ENCODE measurements at regions not wholly inside any gene's neighbourhood (a gene's known extent, or its start where the extent isn't known, plus 50 kb on each side); places are given as distances from the start of the nearest gene placed in this dataset.

- intact Hi-C loops (cut with micrococcal nuclease): no loop called here
- Histone ChIP-seq H3K27me3 (ENCODE audit: low read depth) (no peaks in the 10 kb centered on the region), H3K4me3 (no peak overlapping the region), H3K9me3 (replicated peaks) (peaks cover 2% of the 10 kb centered on the region), H3K27ac (replicated peaks) (no peak overlapping the region), H3K36me3 (no peaks in the 10 kb centered on the region), H3K4me1 (no peaks in the 10 kb centered on the region)
- DNase-seq: no peak
- no peak for TF ChIP-seq CTCF (IDR thresholded peaks at IDR 0.05; ENCODE audit: borderline replicate concordance)
Measured at GRCh38 chr1:191528275-191528674, 630.0 kb upstream of the RGS18 start.

DNA sequence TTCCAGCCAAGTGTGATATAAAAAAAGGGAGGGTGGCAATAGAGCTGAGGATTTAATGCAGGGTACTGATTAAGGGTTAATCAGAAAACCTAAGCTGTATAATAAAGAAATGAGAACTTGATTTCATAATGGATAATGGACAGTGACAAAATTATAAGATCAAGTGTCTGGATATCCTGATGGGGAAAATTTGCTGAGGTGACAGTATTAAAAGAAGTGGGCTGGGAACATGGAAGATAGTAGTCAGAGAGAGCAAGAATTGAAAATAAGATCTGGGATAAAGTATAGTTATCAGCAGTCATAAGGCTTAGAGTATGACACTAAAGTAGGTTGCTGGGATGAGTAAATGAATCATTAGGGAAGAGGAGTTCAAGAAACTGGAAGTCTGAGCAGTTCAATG lies 627.3 kb upstream of the RGS18 start:
- TF ChIP-seq CTCF (IDR thresholded peaks at IDR 0.05; ENCODE audit: borderline replicate concordance): no peak
- intact Hi-C loops (cut with micrococcal nuclease): no loop called here

GRCh38 chr1:191533254-191533653 lies 625.0 kb upstream of the RGS18 start:
- Histone ChIP-seq H3K27me3 (ENCODE audit: low read depth) (no peaks in the 10 kb centered on the region), H3K4me3 (no peak overlapping the region), H3K9me3 (replicated peaks) (peaks cover 30% of the 10 kb centered on the region), H3K27ac (replicated peaks) (no peak overlapping the region), H3K36me3 (no peaks in the 10 kb centered on the region), H3K4me1 (no peaks in the 10 kb centered on the region)
- TF ChIP-seq CTCF (IDR thresholded peaks at IDR 0.05; ENCODE audit: borderline replicate concordance): no peak
- intact Hi-C loops (cut with micrococcal nuclease): no loop called here
- DNase-seq: no peak

More for the DNA sequence above, 627.3 kb upstream of the RGS18 start:
- H3K27me3 ChIP-seq (ENCODE audit: low read depth): no peaks in the 10 kb centered on the region
- no peak overlapping the region for H3K27ac ChIP-seq (replicated peaks)
- H3K4me3 ChIP-seq: no peak overlapping the region
- H3K4me1 ChIP-seq: no peaks in the 10 kb centered on the region
- DNase-seq: no peak
- H3K36me3 ChIP-seq: no peaks in the 10 kb centered on the region
- peaks cover 7% of the 10 kb centered on the region for H3K9me3 ChIP-seq (replicated peaks)

GRCh38 chr1:191536791-191537429 lies 621.4 kb upstream of the RGS18 start:
- TF ChIP-seq CTCF (IDR thresholded peaks at IDR 0.05; ENCODE audit: borderline replicate concordance): no peak

GRCh38 chr1:191541758-191542157 lies 616.5 kb upstream of the RGS18 start:
- no peaks in the 10 kb centered on the region for H3K4me1 ChIP-seq
- H3K9me3 ChIP-seq (replicated peaks): peaks cover 15% of the 10 kb centered on the region
- DNase-seq: no peak
- no peak overlapping the region for H3K27ac ChIP-seq (replicated peaks)
- no peak for TF ChIP-seq CTCF (IDR thresholded peaks at IDR 0.05; ENCODE audit: borderline replicate concordance)
- H3K36me3 ChIP-seq: no peaks in the 10 kb centered on the region
- no peaks in the 10 kb centered on the region for H3K27me3 ChIP-seq (ENCODE audit: low read depth)
- intact Hi-C loops (cut with micrococcal nuclease): no loop called here
- H3K4me3 ChIP-seq: no peak overlapping the region

More at GRCh38 chr1:191536791-191537429, 621.4 kb upstream of the RGS18 start:
- no peak overlapping the region for H3K27ac ChIP-seq (replicated peaks)
- no peaks in the 10 kb centered on the region for H3K27me3 ChIP-seq (ENCODE audit: low read depth)
- H3K9me3 ChIP-seq (replicated peaks): peaks cover 30% of the 10 kb centered on the region
- DNase-seq: no peak
- H3K36me3 ChIP-seq: no peaks in the 10 kb centered on the region
- intact Hi-C loops (cut with micrococcal nuclease): no loop called here
- no peak overlapping the region for H3K4me3 ChIP-seq
- no peaks in the 10 kb centered on the region for H3K4me1 ChIP-seq

Measured in left ventricle myocardium inferior (tissue), 1 donor.